ENCODE measurements at regions not wholly inside any gene's neighbourhood (a gene's known extent, or its start where the extent isn't known, plus 50 kb on each side); places are given as distances from the start of the nearest gene placed in this dataset.

- no peak for DNase-seq (ENCODE audit: low read depth)
- no peak overlapping the region for H3K4me3 ChIP-seq (ENCODE audit: low read length)
- no peak for TF ChIP-seq CTCF (IDR thresholded peaks at IDR 0.05; ENCODE audit: insufficient read depth, low read depth, low read length, missing control alignments)
Observed at GRCh38 chr13:73324842-73325722, 266.3 kb downstream of the KLF5 start.

GRCh38 chr13:73323615-73324014, 264.8 kb downstream of the KLF5 start:
- TF ChIP-seq CTCF (IDR thresholded peaks at IDR 0.05; ENCODE audit: insufficient read depth, low read depth, low read length, missing control alignments): no peak
- no peak overlapping the region for H3K4me3 ChIP-seq (ENCODE audit: low read length)
- DNase-seq (ENCODE audit: low read depth): no peak

- TF ChIP-seq CTCF (IDR thresholded peaks at IDR 0.05; ENCODE audit: insufficient read depth, low read depth, low read length, missing control alignments): no peak
- DNase-seq (ENCODE audit: low read depth): no peak
- H3K4me3 ChIP-seq (ENCODE audit: low read length): no peak overlapping the region
Observed at GRCh38 chr13:73321043-73321442, 262.2 kb downstream of the KLF5 start.

- TF ChIP-seq CTCF (IDR thresholded peaks at IDR 0.05; ENCODE audit: insufficient read depth, low read depth, low read length, missing control alignments): no peak
- DNase-seq (ENCODE audit: low read depth): no peak
- no peak overlapping the region for H3K4me3 ChIP-seq (ENCODE audit: low read length)
Observed at GRCh38 chr13:73317140-73317539, 258.3 kb downstream of the KLF5 start.

- H3K4me3 ChIP-seq (ENCODE audit: low read length): no peak overlapping the region
- DNase-seq (ENCODE audit: low read depth): no peak
Observed at GRCh38 chr13:73310366-73310765, 251.6 kb downstream of the KLF5 start.

GRCh38 chr13:73307481-73307880, 248.7 kb downstream of the KLF5 start:
- no peak for DNase-seq (ENCODE audit: low read depth)
- no peak overlapping the region for H3K4me3 ChIP-seq (ENCODE audit: low read length)
- TF ChIP-seq CTCF (IDR thresholded peaks at IDR 0.05; ENCODE audit: insufficient read depth, low read depth, low read length, missing control alignments): no peak

More at GRCh38 chr13:73310366-73310765, 251.6 kb downstream of the KLF5 start:
- no peak for TF ChIP-seq CTCF (IDR thresholded peaks at IDR 0.05; ENCODE audit: insufficient read depth, low read depth, low read length, missing control alignments)

- H3K4me3 ChIP-seq (ENCODE audit: low read length): no peak overlapping the region
Observed at GRCh38 chr13:73306688-73307087, 247.9 kb downstream of the KLF5 start.

More at GRCh38 chr13:73306688-73307087, 247.9 kb downstream of the KLF5 start:
- no peak for TF ChIP-seq CTCF (IDR thresholded peaks at IDR 0.05; ENCODE audit: insufficient read depth, low read depth, low read length, missing control alignments)
- no peak for DNase-seq (ENCODE audit: low read depth)
